SK-N-SH treated with all-trans-retinoic acid at 6 μM for 48 hours (cell line): ENCODE measurements at regions not wholly inside any gene's neighbourhood (a gene's known extent, or its start where the extent isn't known, plus 50 kb on each side); places are given as distances from the start of the nearest gene placed in this dataset.

ENCODE experiments used
- ARNTL ChIP-seq: fragments of 450-650 bp; formaldehyde crosslinking; IDR thresholded peaks from 2 replicates; pipeline ENCODE4 v1.5.0; 2020; ENCODE audit warnings: low read depth, mild to moderate bottlenecking, moderate library complexity, borderline replicate concordance
- ESRRG ChIP-seq: fragments of 250-450 bp; sonication (Bioruptor Pico); IDR thresholded peaks from 2 replicates; pipeline ENCODE4 v1.6.1; 2021; ENCODE audit warnings: mild to moderate bottlenecking
- ZNF8 ChIP-seq: fragments of 450-650 bp; formaldehyde crosslinking; IDR thresholded peaks from 2 replicates; pipeline ENCODE4 v1.5.0; 2020; ENCODE audit warnings: mild to moderate bottlenecking, moderate library complexity

DNA sequence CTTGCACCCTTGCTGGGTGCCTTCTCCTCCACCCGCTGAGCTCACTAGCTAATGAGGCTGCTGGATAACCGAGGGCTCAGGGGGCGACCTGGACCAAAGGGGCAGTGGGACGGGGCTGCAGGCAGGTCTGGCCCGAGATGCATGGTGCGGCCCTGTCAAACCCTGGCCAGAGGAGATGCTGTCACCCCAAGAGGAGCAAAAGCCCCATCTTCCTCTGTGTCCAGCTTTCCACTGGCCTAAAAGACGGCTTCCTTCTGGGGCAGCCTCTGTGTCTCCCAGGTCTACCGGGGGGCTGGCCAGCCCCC lies 261.8 kb downstream of the TBC1D4 start:
- TF ChIP-seq ZNF8 (CRISPR knock-in tag) (no peak), ARNTL (CRISPR knock-in tag) (no peak), ESRRG (CRISPR knock-in tag) (no peak)
